Endodermal cell (in vitro differentiated cells): ENCODE measurements at regions not wholly inside any gene's neighbourhood (a gene's known extent, or its start where the extent isn't known, plus 50 kb on each side); places are given as distances from the start of the nearest gene placed in this dataset.

ENCODE experiments used
- DNase-seq: peaks from one replicate; pipeline ENCODE4 v3.0.0-alpha.2; 2017
- H3K27ac ChIP-seq: 2 replicates; pipeline ENCODE4 v1.5.1; 2013; ENCODE audit warnings: mild to moderate bottlenecking, low read depth, low read length, moderate library complexity
- H3K27me3 ChIP-seq: 2 replicates; pipeline ENCODE4 v1.6.1; 2013; ENCODE audit warnings: mild to moderate bottlenecking, low read length, moderate library complexity; ENCODE audit not compliant: insufficient read depth, control insufficient read depth, poor library complexity, severe bottlenecking
- H3K36me3 ChIP-seq: 2 replicates; pipeline ENCODE4 v1.7.0; 2013; ENCODE audit warnings: mild to moderate bottlenecking, low read length, moderate library complexity; ENCODE audit not compliant: control insufficient read depth, insufficient read depth
- H3K4me1 ChIP-seq: one replicate; pipeline ENCODE4 v1.7.0; 2013; ENCODE audit warnings: low read length; ENCODE audit not compliant: control insufficient read depth, insufficient read depth
- H3K4me3 ChIP-seq: 2 replicates; pipeline ENCODE4 v1.5.1; 2013; ENCODE audit warnings: mild to moderate bottlenecking, low read length, moderate library complexity
- H3K9ac ChIP-seq: 2 replicates; pipeline ENCODE4 v1.6.1; 2013; ENCODE audit warnings: mild to moderate bottlenecking, low read length, moderate library complexity; ENCODE audit not compliant: poor library complexity, severe bottlenecking; ENCODE audit errors: extremely low read depth
- H3K9me3 ChIP-seq: 2 replicates; pipeline ENCODE4 v1.6.1; 2013; ENCODE audit warnings: mild to moderate bottlenecking, low read length, moderate library complexity; ENCODE audit not compliant: control insufficient read depth
- H3K27ac Mint-ChIP-seq: 2 replicates; pipeline ENCODE4 v1.8.0; 2020; ENCODE audit warnings: mixed read lengths
- H3K27me3 Mint-ChIP-seq: 2 replicates; pipeline ENCODE4 v1.8.0; 2021; ENCODE audit warnings: mild to moderate bottlenecking, mixed read lengths; ENCODE audit not compliant: insufficient read depth
- H3K36me3 Mint-ChIP-seq: 2 replicates; pipeline ENCODE4 v1.8.0; 2020; ENCODE audit warnings: low read depth, mixed read lengths
- H3K4me1 Mint-ChIP-seq: 2 replicates; pipeline ENCODE4 v1.8.0; 2020; ENCODE audit warnings: mixed read lengths
- H3K4me3 Mint-ChIP-seq: 2 replicates; pipeline ENCODE4 v1.8.0; 2020; ENCODE audit warnings: mild to moderate bottlenecking, moderate library complexity, mixed read lengths
- H3K9me3 Mint-ChIP-seq: 2 replicates; pipeline ENCODE4 v1.8.0; 2020; ENCODE audit warnings: mild to moderate bottlenecking, mixed read lengths
- CTCF ChIP-seq: fragments of 200-600 bp; sonication (generic); conservative IDR thresholded peaks from 2 replicates; pipeline ENCODE4 v1.5.0; 2021; ENCODE audit warnings: antibody characterized with exemption, mild to moderate bottlenecking
- WGBS, 2 experiments: methylation state at CpG; one replicate each; pipeline versions ENCODE4 v1.1.5 to v1.1.7; 2013; ENCODE audit warnings: missing lambda C conversion rate in 2 of 2, mixed read lengths in 1 of 2; ENCODE audit not compliant: insufficient coverage in 1 of 2, insufficient read length in 1 of 2; 5-methylcytosine and 5-hydroxymethylcytosine counted together

- Histone ChIP-seq H3K36me3 (no peaks in the 10 kb centered on the region), H3K4me3 (no peak overlapping the region), H3K4me1 (peaks cover 3% of the 10 kb centered on the region), H3K9me3 (no peaks in the 10 kb centered on the region), H3K27me3 (no peaks in the 10 kb centered on the region), H3K27ac (no peak overlapping the region), H3K9ac (no peak overlapping the region)
- no peak for TF ChIP-seq CTCF
- no peak overlapping the region for H3K4me3 Mint-ChIP-seq
- peak; percentile 12 for DNase-seq
- H3K36me3 Mint-ChIP-seq: no peaks in the 10 kb centered on the region
- H3K27ac Mint-ChIP-seq: no peak overlapping the region
- H3K4me1 Mint-ChIP-seq: peaks cover 1% of the 10 kb centered on the region
- WGBS, 2 experiments: 87 to 98% methylated on average over 2 to 6 of the region's 6 CpGs
- H3K27me3 Mint-ChIP-seq: no peaks in the 10 kb centered on the region
- H3K9me3 Mint-ChIP-seq: no peaks in the 10 kb centered on the region
Observed at GRCh38 chr2:207265869-207266268, 100.1 kb upstream of the KLF7 start.

GRCh38 chr2:207266648-207267047 is 100.9 kb upstream of the KLF7 start:
- H3K4me1 ChIP-seq: peaks cover 3% of the 10 kb centered on the region
- no peak for TF ChIP-seq CTCF
- 90 to 97% methylated on average over 6 to 7 of the region's 7 CpGs for WGBS, 2 experiments
- no peak overlapping the region for H3K4me3 ChIP-seq
- H3K9ac ChIP-seq: no peak overlapping the region
- H3K9me3 ChIP-seq: no peaks in the 10 kb centered on the region
- no peaks in the 10 kb centered on the region for H3K27me3 Mint-ChIP-seq
- H3K27ac ChIP-seq: no peak overlapping the region
- no peaks in the 10 kb centered on the region for H3K36me3 Mint-ChIP-seq
- no peak for DNase-seq
- no peak overlapping the region for H3K27ac Mint-ChIP-seq
- peaks cover 1% of the 10 kb centered on the region for H3K4me1 Mint-ChIP-seq
- H3K9me3 Mint-ChIP-seq: no peaks in the 10 kb centered on the region
- H3K27me3 ChIP-seq: no peaks in the 10 kb centered on the region
- H3K36me3 ChIP-seq: no peaks in the 10 kb centered on the region
- no peak overlapping the region for H3K4me3 Mint-ChIP-seq

GRCh38 chr2:207269038-207269437 is 103.3 kb upstream of the KLF7 start:
- Mint-ChIP-seq H3K27me3 (peaks cover 2% of the 10 kb centered on the region), H3K4me3 (no peak overlapping the region), H3K9me3 (peaks cover 7% of the 10 kb centered on the region), H3K27ac (no peak overlapping the region), H3K4me1 (peaks cover 1% of the 10 kb centered on the region), H3K36me3 (no peaks in the 10 kb centered on the region)
- no peak for TF ChIP-seq CTCF
- WGBS, 2 experiments: 88% methylated on average over 2 of the region's 2 CpGs; no CpG with 5 or more reads in 1 of the 2 experiments
- Histone ChIP-seq H3K4me1 (peaks cover 3% of the 10 kb centered on the region), H3K36me3 (no peaks in the 10 kb centered on the region), H3K27ac (no peak overlapping the region), H3K4me3 (no peak overlapping the region), H3K9me3 (peaks cover 11% of the 10 kb centered on the region), H3K27me3 (no peaks in the 10 kb centered on the region), H3K9ac (no peak overlapping the region)
- no peak for DNase-seq
